NCI-H2196 (cell line): ENCODE measurements at regions not wholly inside any gene's neighbourhood (a gene's known extent, or its start where the extent isn't known, plus 50 kb on each side); places are given as distances from the start of the nearest gene placed in this dataset.
"Not testable (repeated sequence)": the region's sequence is repeated elsewhere in the genome, so short reads cannot be mapped to it uniquely, and the experiment has no call there.

Experiments used
- DNase-seq: peaks from one replicate; lab custom pipeline; 2025; ENCODE audit not compliant: unreplicated experiment; lab: John Stamatoyannopoulos, UW

DNA sequence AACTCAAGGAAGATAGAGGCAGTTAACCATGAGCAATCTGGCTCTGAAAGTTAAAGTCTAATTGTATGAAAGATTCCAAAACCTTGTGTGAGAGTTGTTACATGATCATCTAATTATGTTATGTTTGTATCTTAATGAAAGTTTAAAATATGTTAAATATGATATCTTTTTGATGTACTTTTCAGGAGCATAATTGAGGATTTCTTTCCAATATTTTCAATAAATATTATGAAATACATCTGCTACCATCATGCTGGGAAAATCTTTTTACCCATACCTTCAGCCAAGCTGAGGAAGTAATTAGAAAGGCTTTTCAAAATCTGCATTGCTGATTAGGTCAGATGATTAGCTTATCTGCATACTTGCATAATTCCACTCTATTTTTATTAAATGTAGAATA lies 318.4 kb downstream of the KLF12 start:
- DNase-seq, result no peak

DNA sequence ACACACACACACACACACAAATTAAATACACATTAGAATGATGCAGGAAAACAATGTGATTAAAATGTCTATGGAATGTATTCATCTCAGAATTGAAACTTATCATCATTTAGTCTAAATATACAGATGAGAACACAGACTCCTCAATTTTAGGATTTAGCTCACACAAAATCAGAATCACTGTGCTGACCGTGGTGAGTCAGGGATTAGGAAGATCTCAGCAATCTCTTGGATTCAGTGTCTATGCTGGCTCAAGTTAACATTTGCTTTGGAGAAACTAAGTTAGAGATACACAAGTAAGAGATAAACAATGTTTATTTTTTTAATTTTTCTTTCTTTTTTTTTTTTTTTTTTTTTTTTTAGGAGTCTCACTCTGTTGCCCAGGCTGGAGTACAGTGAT lies 323.6 kb downstream of the KLF12 start:
- DNase-seq, result no peak

GRCh38 chr13:73809561-73809960 lies 324.6 kb downstream of the KLF12 start:
- no peak for DNase-seq

GRCh38 chr13:73808318-73808717 lies 325.9 kb downstream of the KLF12 start:
- no peak for DNase-seq

GRCh38 chr13:73805326-73805958 lies 328.8 kb downstream of the KLF12 start:
- not testable (repeated sequence) for DNase-seq

DNA sequence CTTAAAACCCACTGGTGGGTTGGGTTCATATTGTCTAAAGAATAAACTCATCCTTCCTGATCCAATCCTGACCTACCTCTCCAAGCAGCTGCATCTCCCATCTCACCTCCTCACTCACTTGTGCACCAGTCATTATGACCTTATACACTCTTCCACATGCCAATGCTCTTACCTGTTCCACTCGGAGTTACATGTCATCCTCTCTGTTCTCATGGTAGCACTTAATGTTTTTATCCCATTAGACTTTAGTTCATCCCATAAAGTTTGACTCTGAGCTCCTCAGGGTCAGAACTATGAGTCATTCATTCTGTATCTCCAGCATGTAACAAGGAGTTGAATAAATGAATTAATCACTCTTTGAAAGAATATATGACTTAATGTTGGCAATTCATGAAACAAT lies 330.2 kb downstream of the KLF12 start:
- no peak for DNase-seq

DNA sequence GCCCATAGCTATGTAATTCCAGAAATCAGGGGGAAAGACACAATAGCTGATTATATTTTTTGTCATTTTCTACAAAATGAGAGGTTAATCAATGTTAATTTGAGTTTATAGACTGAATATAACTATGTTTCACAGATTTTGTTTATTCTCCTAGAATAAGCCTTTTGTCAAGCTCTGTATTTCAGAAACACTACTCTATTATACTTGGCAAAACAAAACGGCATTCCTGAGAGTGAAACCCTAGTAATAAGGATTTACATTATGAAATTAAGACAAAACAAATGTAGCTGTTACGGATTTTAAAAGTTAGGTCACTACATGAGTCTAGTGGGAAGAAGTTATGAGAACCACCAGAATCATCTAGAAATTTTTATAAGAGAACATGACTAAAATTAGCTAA lies 334.2 kb downstream of the KLF12 start:
- DNase-seq, result no peak

DNA sequence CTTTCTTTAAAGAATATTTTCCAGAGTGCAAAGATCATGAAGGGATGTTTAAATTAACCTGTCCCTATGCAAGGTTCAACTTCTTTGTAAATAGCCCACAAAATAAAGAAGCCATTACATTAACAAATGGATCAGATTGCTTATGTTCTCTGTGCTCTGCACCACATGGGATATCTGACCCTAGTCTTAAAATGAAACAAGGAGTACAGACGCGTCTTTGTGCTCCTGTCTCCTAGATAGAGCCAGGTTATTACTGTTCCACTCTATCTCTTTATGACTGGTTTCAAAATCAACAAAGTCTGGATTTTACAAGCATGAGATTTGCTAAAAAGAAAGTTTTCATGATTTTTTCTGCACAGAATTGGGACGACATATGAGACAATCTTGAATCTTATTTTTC lies 339.4 kb downstream of the KLF12 start:
- no peak for DNase-seq

DNA sequence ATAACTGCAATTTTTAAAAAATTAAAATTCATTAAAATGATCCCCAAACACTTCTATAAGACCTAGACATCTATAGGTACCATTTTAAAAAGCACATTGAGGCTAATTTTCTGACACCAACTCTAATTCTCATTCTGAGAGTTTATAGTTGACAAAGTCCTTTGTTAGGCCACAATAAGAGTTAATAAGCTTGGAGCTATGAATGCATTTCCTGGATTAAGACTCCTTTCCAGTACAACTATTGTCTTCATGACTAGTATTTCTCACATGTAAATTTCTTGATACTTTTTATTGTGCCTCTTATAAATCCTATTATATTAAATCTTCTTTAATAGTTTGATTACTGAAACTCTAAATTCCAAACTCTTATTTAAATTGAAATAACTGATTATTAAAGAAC lies 340.8 kb downstream of the KLF12 start:
- DNase-seq, result no peak

DNA sequence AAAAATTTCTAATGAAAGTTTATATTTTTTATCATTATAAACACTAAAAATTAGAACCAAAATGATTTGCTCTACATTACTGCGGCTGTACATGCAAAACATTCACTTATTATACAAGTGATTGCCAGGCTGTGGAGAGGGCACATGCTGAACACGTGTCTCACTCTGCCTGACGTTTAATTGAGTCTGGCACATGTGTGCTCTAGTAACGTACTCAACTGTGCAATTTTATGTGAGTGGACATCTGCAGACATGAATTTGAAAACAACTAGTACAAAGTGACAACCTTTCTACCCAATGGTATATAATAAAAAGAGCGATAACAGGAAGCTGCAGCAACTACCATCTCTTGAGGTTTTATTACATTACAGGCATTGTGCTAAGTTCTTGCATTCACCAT lies 341.4 kb downstream of the KLF12 start:
- DNase-seq, result no peak

DNA sequence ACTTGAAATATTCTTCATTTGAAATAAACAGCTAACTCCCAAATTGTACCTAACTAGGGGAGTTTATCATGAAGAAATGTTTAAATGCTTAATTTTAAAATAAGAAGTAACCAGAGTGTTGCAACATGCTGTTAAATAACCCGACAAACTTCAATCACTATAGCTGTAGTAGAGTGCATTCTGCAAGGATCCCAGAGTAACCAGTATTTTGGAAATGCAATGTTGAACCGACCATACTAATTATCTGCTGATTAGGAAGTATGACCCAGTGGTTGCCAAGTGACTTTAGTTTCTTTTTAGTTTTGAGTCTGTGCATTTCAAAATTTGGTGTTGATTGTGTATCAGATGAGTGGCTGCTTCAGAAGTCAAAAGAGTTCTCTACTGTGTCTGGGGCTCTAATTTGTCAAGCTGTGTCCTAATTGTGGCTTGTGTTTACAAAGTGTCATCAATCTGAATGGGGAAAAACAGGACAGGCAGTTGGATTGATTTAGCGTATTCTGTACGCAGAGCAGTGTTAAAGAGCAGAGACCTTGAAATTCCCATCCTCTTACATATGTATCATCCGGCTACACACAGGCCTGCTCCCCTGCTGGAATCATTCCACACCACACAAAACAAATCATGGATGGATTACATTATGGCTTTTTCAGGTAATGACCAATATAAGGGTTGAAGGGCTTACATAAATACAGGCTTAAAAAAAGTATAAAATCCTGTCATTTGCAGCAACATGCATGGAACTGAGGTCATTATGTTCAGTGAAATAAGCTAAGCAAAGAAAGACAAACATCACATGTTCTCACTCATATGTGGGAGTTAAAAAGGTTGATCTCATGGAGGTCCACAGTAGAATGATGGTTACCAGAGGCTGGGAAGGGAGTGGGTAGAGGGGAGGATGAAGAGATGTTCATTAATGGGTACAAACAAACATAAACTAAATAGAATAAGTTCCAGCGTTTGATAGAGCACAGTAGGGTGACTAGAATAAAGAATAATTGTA lies 351.5 kb downstream of the KLF12 start:
- DNase-seq, result no peak

DNA sequence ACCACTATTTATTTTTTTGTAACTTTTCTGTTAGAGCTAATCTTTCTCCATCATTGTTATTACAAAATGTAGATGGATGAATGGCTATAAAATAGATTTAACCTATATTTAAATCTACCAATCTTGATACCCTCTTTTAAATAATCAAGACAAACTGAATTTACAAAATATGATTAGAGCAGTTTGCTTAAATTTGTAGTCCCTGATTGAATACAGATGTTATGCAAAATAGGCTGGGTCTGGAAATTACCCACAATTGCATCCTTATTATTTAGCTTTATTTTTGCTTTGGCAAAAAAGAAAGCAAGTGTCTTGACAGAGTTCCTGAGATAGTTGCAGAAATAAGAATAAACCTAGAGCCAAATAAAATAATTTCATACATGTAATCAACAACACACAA lies 352.8 kb downstream of the KLF12 start:
- DNase-seq, result no peak

DNA sequence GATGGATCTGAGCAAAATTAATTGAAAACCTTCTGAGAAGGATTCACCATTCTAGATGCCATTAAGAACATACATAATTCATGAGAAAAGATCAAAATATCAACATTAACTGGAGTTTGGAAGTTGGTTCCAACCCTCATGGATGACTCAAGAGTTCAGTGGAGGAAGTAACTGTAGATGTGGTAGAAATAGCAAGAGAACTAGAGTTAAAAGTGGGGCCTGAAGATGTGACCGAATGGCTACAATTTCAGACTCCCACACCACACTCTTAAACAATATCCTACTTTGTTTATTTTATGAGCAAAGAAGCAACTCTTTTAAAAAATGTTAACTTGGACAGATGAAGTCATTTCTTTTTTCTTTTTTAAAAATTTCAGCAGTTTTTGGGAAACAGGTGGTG lies 354.3 kb downstream of the KLF12 start:
- no peak for DNase-seq

DNA sequence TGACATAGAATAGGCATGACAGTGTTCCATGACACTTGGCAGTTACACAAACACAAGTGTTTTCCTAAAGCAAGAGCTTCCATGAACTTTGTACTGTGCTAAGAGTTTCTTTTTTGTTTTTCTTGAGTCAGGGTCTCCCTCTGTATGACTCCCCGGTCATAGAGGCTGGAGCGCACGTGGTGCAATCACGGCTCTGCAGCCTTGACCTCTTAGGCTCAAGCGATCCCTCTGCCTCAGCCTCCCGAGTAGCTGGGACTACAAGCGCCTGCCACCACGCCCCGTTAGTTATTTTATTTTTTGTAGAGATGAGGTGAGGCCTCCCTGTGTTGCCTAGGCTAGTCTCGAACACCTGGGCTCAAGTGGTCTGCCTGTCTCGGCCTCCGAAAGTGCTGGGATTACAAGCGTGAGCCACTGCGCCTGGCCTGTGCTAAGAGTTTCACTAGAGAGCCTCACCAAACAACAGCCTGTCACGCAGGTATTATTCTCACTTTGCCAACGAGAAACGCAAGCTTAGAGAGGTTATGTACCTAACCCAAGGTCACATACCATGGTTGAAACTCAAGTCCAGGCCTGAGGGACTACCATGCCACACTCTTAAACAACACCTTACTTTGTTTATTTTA lies 355.9 kb downstream of the KLF12 start:
- no peak for DNase-seq

- no peak for DNase-seq
Measured at GRCh38 chr13:73777134-73777533, 357.1 kb downstream of the KLF12 start.

DNA sequence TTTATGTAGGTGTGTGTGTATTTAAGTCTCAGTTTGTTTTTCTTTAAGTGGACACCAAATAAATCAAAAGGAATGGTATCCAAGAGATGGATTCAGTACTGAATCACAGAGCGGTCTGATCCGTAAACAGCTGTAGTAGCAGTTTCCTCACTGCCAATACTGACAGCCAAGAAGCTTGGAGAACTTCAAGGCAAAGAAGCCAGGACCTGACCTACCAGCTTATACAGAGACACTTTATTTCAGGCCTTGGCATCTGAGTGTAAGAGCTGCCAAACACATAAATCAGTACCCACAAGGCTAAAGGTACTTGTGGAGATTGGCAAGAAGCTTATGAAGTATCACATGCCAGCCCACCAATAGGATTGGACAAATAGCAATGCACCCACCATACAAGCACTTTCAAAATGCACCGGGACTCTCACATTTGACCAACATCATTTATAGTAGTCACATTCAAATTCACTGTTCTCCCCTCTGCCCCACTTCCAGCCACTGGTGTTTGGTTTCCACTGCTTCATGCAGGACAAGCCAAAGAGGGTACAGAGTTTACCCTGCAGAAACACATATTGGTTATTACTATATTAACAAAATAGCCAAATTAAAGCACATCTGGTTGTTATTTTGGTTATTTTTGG lies 357.9 kb downstream of the KLF12 start:
- DNase-seq, result no peak

DNA sequence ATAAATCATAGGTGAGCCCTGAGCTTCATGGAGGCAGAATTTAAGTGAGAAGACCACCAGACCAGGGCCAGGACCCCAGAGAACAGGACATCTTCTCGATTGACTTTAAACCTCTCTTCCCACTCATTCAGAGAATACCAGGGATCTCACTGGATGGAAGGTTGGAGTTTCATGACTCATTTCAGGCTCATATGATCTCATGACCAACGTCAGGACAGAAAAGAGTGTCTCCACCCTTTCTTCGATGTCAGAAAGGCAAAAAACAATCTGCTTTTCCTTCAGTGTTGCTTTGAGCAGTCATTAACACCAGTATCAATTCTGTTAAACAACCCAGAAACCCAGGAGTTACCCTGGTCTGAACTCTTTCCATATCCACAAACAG lies 361.0 kb downstream of the KLF12 start:
- DNase-seq, result no peak

DNA sequence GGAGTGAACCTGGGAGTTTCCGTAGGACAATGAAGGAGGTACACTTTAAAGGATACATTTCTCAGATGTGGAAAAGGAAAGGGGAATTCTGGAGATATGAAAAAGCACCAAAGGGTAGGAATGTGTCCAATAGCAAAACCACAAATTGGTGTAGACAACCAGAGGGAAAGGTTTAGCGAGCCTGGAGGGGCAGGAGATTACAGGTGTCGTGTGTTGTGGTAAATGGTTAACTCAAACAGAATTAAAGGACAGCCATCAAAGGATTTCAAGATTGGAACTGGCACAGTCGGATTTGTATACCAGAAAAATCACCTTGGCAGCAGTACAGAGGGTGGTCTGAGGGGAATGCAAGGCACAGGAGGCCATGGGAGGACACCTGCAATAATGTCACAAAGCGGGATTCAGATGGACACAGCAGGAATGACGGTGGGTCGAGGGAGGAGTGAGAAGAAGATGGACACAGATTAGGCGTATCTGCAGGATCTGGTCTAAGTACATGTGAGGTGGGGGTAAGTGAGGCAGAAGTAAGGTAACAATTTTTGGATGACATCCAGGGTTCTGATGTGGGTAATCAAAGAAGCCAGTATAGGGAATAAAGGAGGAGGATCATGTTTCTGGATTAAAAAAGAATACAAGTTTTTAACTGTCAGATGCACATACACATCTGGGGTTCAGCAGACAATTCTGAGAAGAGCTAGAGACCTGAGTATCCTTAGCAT lies 361.6 kb downstream of the KLF12 start:
- no peak for DNase-seq

GRCh38 chr13:73767747-73768315 lies 366.4 kb downstream of the KLF12 start:
- DNase-seq, result no peak

GRCh38 chr13:73767191-73767741 lies 366.9 kb downstream of the KLF12 start:
- no peak for DNase-seq
